ENCODE measurements at regions not wholly inside any gene's neighbourhood (a gene's known extent, or its start where the extent isn't known, plus 50 kb on each side); places are given as distances from the start of the nearest gene placed in this dataset.

DNA sequence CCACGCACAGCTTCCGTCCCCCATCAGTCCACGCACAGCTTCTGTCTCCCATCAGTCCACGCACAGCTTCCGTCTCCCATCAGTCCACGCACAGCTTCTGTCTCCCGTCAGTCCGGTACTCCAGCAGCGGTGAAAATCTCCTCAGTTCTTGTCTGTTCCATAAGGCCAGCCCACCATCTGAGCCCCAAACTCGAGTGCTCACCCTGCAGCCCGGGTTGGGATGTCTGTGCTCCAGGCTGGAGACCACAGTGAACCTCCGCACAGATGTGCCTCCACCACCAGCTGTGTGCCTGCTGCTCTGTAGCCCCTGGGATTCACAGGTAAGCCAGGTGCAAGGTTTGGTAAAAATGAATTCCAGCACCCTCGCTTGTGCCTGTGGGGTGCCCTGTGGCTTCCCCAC, 258.6 kb downstream of the NPHP4 start:
- Mint-ChIP-seq H3K27me3 (ENCODE audit: low read depth in 3 of 3) (peaks cover 0 to 7% (median 7%) of the 10 kb centered on the region in 3 donors), H3K4me1 (no peaks in the 10 kb centered on the region), H3K36me3 (no peaks in the 10 kb centered on the region), H3K4me3 (no peak overlapping the region), H3K9me3 (no peaks in the 10 kb centered on the region), H3K27ac (no peak overlapping the region)
- Histone ChIP-seq H3K4me2 (replicated peaks; ENCODE audit: extremely low read depth, low read length, poor library complexity, severe bottlenecking) (no peak overlapping the region), H2AFZ (ENCODE audit: insufficient read depth, low read depth, low read length, poor library complexity, severe bottlenecking) (no peak overlapping the region), H3K27ac (ENCODE audit: low read depth in 1 of 2, low read length in 2 of 2) (no peak overlapping the region), H3K4me1 (ENCODE audit: control insufficient read depth in 1 of 2, insufficient read depth in 2 of 2, low read length in 2 of 2) (no peaks in the 10 kb centered on the region), H3K9ac (ENCODE audit: insufficient read depth, low read length, poor library complexity, severe bottlenecking) (no peak overlapping the region), H3K4me3 (replicated peaks in 1 of 3; ENCODE audit: low read depth in 2 of 3, low read length in 3 of 3) (no peak overlapping the region), H3K79me2 (ENCODE audit: insufficient read depth, low read length) (no peaks in the 10 kb centered on the region), H4K20me1 (ENCODE audit: insufficient read depth, low read length) (no peaks in the 10 kb centered on the region), H3K36me3 (replicated peaks in 1 of 2; ENCODE audit: control insufficient read depth in 1 of 2, insufficient read depth in 2 of 2, low read length in 2 of 2) (no peaks in the 10 kb centered on the region), H3K27me3 (ENCODE audit: control insufficient read depth in 2 of 2, insufficient read depth in 2 of 2, low read length in 2 of 2) (peaks cover 0 to 2% of the 10 kb centered on the region in 2 donors), H3K9me3 (replicated peaks in 1 of 2; ENCODE audit: control insufficient read depth in 1 of 2, insufficient read depth in 1 of 2, low read length in 2 of 2) (no peaks in the 10 kb centered on the region)
- WGBS (ENCODE audit: insufficient coverage), result 96% methylated on average over 12 of the region's 13 CpGs
- intact Hi-C loops (cut with micrococcal nuclease), result no loop called here
- TF ChIP-seq, protein P1, sequence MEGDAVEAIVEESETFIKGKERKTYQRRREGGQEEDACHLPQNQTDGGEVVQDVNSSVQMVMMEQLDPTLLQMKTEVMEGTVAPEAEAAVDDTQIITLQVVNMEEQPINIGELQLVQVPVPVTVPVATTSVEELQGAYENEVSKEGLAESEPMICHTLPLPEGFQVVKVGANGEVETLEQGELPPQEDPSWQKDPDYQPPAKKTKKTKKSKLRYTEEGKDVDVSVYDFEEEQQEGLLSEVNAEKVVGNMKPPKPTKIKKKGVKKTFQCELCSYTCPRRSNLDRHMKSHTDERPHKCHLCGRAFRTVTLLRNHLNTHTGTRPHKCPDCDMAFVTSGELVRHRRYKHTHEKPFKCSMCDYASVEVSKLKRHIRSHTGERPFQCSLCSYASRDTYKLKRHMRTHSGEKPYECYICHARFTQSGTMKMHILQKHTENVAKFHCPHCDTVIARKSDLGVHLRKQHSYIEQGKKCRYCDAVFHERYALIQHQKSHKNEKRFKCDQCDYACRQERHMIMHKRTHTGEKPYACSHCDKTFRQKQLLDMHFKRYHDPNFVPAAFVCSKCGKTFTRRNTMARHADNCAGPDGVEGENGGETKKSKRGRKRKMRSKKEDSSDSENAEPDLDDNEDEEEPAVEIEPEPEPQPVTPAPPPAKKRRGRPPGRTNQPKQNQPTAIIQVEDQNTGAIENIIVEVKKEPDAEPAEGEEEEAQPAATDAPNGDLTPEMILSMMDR (IDR thresholded peaks at IDR 0.05), result no peak
- DNase-seq, result no peak

GRCh38 chr1:5731110-5731423, 261.2 kb downstream of the NPHP4 start:
- Mint-ChIP-seq H3K9me3 (no peaks in the 10 kb centered on the region), H3K4me3 (no peak overlapping the region), H3K27ac (no peak overlapping the region), H3K36me3 (no peaks in the 10 kb centered on the region), H3K4me1 (no peaks in the 10 kb centered on the region), H3K27me3 (ENCODE audit: low read depth in 3 of 3) (peaks cover 0 to 7% (median 5%) of the 10 kb centered on the region in 3 donors)
- H3K27me3 ChIP-seq (ENCODE audit: control insufficient read depth in 2 of 2, insufficient read depth in 2 of 2, low read length in 2 of 2), result no peaks in the 10 kb centered on the region
- H3K79me2 ChIP-seq (ENCODE audit: insufficient read depth, low read length), result no peaks in the 10 kb centered on the region
- no peaks in the 10 kb centered on the region for H3K4me1 ChIP-seq (ENCODE audit: control insufficient read depth in 1 of 2, insufficient read depth in 2 of 2, low read length in 2 of 2)
- intact Hi-C loops (cut with micrococcal nuclease), result no loop called here
- DNase-seq, result no peak
- no peak overlapping the region for H3K9ac ChIP-seq (ENCODE audit: insufficient read depth, low read length, poor library complexity, severe bottlenecking)
- no peaks in the 10 kb centered on the region for H4K20me1 ChIP-seq (ENCODE audit: insufficient read depth, low read length)
- H2AFZ ChIP-seq (ENCODE audit: insufficient read depth, low read depth, low read length, poor library complexity, severe bottlenecking), result no peak overlapping the region
- no peak overlapping the region for H3K27ac ChIP-seq (ENCODE audit: low read depth in 1 of 2, low read length in 2 of 2)
- H3K4me2 ChIP-seq (replicated peaks; ENCODE audit: extremely low read depth, low read length, poor library complexity, severe bottlenecking), result no peak overlapping the region
- no peaks in the 10 kb centered on the region for H3K36me3 ChIP-seq (replicated peaks in 1 of 2; ENCODE audit: control insufficient read depth in 1 of 2, insufficient read depth in 2 of 2, low read length in 2 of 2)
- TF ChIP-seq, protein P1 (IDR thresholded peaks at IDR 0.05), result no peak
- H3K9me3 ChIP-seq (replicated peaks in 1 of 2; ENCODE audit: control insufficient read depth in 1 of 2, insufficient read depth in 1 of 2, low read length in 2 of 2), result no peaks in the 10 kb centered on the region
- H3K4me3 ChIP-seq (replicated peaks in 1 of 3; ENCODE audit: low read depth in 2 of 3, low read length in 3 of 3), result no peak overlapping the region
- 87% methylated on average over 5 of the region's 5 CpGs for WGBS (ENCODE audit: insufficient coverage)
